Motor neuron (in vitro differentiated cells): ENCODE measurements at regions not wholly inside any gene's neighbourhood (a gene's known extent, or its start where the extent isn't known, plus 50 kb on each side); places are given as distances from the start of the nearest gene placed in this dataset.
"Not testable (repeated sequence)": the region's sequence is repeated elsewhere in the genome, so short reads cannot be mapped to it uniquely, and the experiment has no call there.

ENCODE experiments used
- ATAC-seq, 8 experiments: fragments of 200-7000 bp; cut with Tn5 transposase; replicated peaks in 6 of 8; 2 replicates each; pipeline ENCODE4 v1.8.0; 2021; ENCODE audit warnings: mild to moderate bottlenecking in 8 of 8, moderate library complexity in 8 of 8
- H3K27ac ChIP-seq, 2 donors: fragments of 250-450 bp; sonication (Bioruptor Pico); 2 replicates each; pipeline ENCODE4 v1.9.0; 2021; ENCODE audit warnings: antibody characterized with exemption in 2 of 2, mild to moderate bottlenecking in 2 of 2, moderate library complexity in 1 of 2
- H3K4me1 ChIP-seq, 2 donors: fragments of 250-450 bp; sonication (Bioruptor Pico); replicated peaks in 1 of 2; 2 replicates each; pipeline ENCODE4 v1.6.1; 2021; ENCODE audit warnings: antibody characterized with exemption in 2 of 2, mild to moderate bottlenecking in 2 of 2, moderate library complexity in 1 of 2
- H3K4me3 ChIP-seq, 5 donors: fragments of 250-450 bp; sonication (Bioruptor Pico); 2 replicates each; pipeline ENCODE4 v1.9.0; 2021; ENCODE audit warnings: antibody characterized with exemption in 5 of 5, mild to moderate bottlenecking in 5 of 5, moderate library complexity in 4 of 5
- WGBS, 10 experiments: fragments of 450-650 bp; shearing (Covaris generic); methylation state at CpG; one replicate each; pipeline ENCODE4 v1.0.0; 2022; 5-methylcytosine and 5-hydroxymethylcytosine counted together
- in situ Hi-C, 9 experiments: fragments of 400-800 bp; cut with MboI; loops; one replicate each; pipeline ENCODE4 v1.15.0; 2021; ENCODE audit warnings: low sequenced_read_pairs in 9 of 9, low pct_unique_long_range_greater_than_20kb in 2 of 9; ENCODE audit not compliant: unreplicated experiment in 9 of 9

- WGBS, 10 experiments = 35 to 91% (median 64%) methylated on average over 2 to 6 of the region's 7 CpGs; no CpG with 5 or more reads in 2 of the 10 experiments
- H3K4me1 ChIP-seq, in situ Hi-C loops, ATAC-seq, H3K27ac ChIP-seq, H3K4me3 ChIP-seq: not testable (repeated sequence)
Observed at GRCh38 chr22:11611876-11612275, 3916.1 kb upstream of the OR11H1 start.

- H3K27ac ChIP-seq, H3K4me3 ChIP-seq, in situ Hi-C loops, ATAC-seq, H3K4me1 ChIP-seq: not testable (repeated sequence)
- WGBS, 10 experiments = 50 to 74% (median 63%) methylated on average over 8 to 26 of the region's 27 CpGs
Observed at GRCh38 chr22:11613081-11613897, 3914.7 kb upstream of the OR11H1 start.

- WGBS, 10 experiments = 46 to 91% (median 64%) methylated on average over 9 to 23 of the region's 26 CpGs
- ATAC-seq = no peak
- in situ Hi-C loops = no loop called here
Observed at GRCh38 chr22:11613898-11614755, 3913.9 kb upstream of the OR11H1 start.

GRCh38 chr22:11614798-11615433, 3913.1 kb upstream of the OR11H1 start:
- WGBS, 10 experiments = 33 to 83% (median 59%) methylated on average over 10 to 20 of the region's 20 CpGs
- in situ Hi-C loops, H3K4me3 ChIP-seq, ATAC-seq, H3K27ac ChIP-seq, H3K4me1 ChIP-seq: not testable (repeated sequence)

More at GRCh38 chr22:11613898-11614755, 3913.9 kb upstream of the OR11H1 start:
- Histone ChIP-seq H3K4me3 (no peak overlapping the region), H3K27ac (no peak overlapping the region), H3K4me1 (no peaks in the 10 kb centered on the region)

- no peak for ATAC-seq
- no peak overlapping the region for H3K27ac ChIP-seq
- H3K4me3 ChIP-seq = no peak overlapping the region
- H3K4me1 ChIP-seq = no peaks in the 10 kb centered on the region
- WGBS, 10 experiments = 44 to 88% (median 65%) methylated on average over 4 to 9 of the region's 9 CpGs
- in situ Hi-C loops = no loop called here
Observed at GRCh38 chr22:11616811-11617210, 3911.2 kb upstream of the OR11H1 start.

GRCh38 chr22:11618322-11618662, 3909.7 kb upstream of the OR11H1 start:
- H3K27ac ChIP-seq, H3K4me1 ChIP-seq, ATAC-seq, H3K4me3 ChIP-seq, in situ Hi-C loops: not testable (repeated sequence)
- 0 to 84% (median 64%) methylated on average over 1 to 3 of the region's 11 CpGs; no CpG with 5 or more reads in 5 of the 10 experiments for WGBS, 10 experiments

- H3K4me3 ChIP-seq, H3K4me1 ChIP-seq, in situ Hi-C loops, ATAC-seq, H3K27ac ChIP-seq: not testable (repeated sequence)
- WGBS, 10 experiments = 25 to 84% (median 69%) methylated on average over 1 to 8 of the region's 14 CpGs
Observed at GRCh38 chr22:11618688-11619087, 3909.3 kb upstream of the OR11H1 start.

- WGBS, 10 experiments = 20 to 100% (median 44%) methylated on average over 1 to 13 of the region's 32 CpGs
- H3K4me1 ChIP-seq, H3K27ac ChIP-seq, in situ Hi-C loops, H3K4me3 ChIP-seq, ATAC-seq: not testable (repeated sequence)
Observed at GRCh38 chr22:11620921-11621762, 3906.8 kb upstream of the OR11H1 start.

GRCh38 chr22:11622774-11623173, 3905.2 kb upstream of the OR11H1 start:
- H3K27ac ChIP-seq, in situ Hi-C loops, ATAC-seq, H3K4me1 ChIP-seq, H3K4me3 ChIP-seq: not testable (repeated sequence)
- 15 to 56% (median 41%) methylated on average over 7 to 9 of the region's 9 CpGs for WGBS, 10 experiments

- H3K4me3 ChIP-seq, in situ Hi-C loops, H3K27ac ChIP-seq, ATAC-seq, H3K4me1 ChIP-seq: not testable (repeated sequence)
- 20 to 80% (median 51%) methylated on average over 1 to 20 of the region's 30 CpGs for WGBS, 10 experiments
Observed at GRCh38 chr22:11625711-11626421, 3902.1 kb upstream of the OR11H1 start.

- no peak for ATAC-seq
- WGBS, 10 experiments = 40 to 72% (median 62%) methylated on average over 2 to 3 of the region's 3 CpGs; no CpG with 5 or more reads in 3 of the 10 experiments
- no peaks in the 10 kb centered on the region for H3K4me1 ChIP-seq
- no peak overlapping the region for H3K4me3 ChIP-seq
- H3K27ac ChIP-seq = no peak overlapping the region
- in situ Hi-C loops = no loop called here
Observed at GRCh38 chr22:11626422-11626773, 3901.6 kb upstream of the OR11H1 start.

- ATAC-seq, in situ Hi-C loops, H3K4me3 ChIP-seq, H3K27ac ChIP-seq, H3K4me1 ChIP-seq: not testable (repeated sequence)
- 61 to 87% (median 80%) methylated on average over 2 to 19 of the region's 20 CpGs; no CpG with 5 or more reads in 1 of the 10 experiments for WGBS, 10 experiments
Observed at GRCh38 chr22:11627036-11627435, 3901.0 kb upstream of the OR11H1 start.
